ENCODE measurements at regions not wholly inside any gene's neighbourhood (a gene's known extent, or its start where the extent isn't known, plus 50 kb on each side); places are given as distances from the start of the nearest gene placed in this dataset.

DNA sequence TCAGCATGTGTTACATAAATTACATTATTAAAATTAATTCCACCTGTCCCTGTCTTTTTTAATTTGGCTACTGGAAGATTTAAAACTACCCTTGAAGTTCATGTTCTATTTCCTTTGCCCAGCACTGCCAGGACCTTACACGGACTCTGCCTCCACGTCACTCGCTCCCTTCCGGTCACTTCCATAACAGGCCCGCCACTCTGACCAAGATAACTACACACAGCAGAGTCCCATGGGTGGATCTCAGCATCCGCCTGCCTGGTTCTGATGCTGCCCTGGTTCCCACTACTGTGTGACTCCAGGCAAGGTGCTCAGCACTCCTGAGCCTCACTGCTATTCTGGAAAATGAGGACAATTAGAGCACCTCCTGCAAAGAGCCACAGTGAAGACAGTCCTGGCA, 153.3 kb upstream of the ERG start:
- Histone ChIP-seq H2AFZ (ENCODE audit: low read depth, low read length) (no peak overlapping the region), H3K27ac (ENCODE audit: insufficient read depth, low read depth, low read length) (no peak overlapping the region), H3K4me1 (ENCODE audit: control insufficient read depth, extremely low read depth, insufficient read depth, low read length) (no peaks in the 10 kb centered on the region), H3K36me3 (ENCODE audit: control insufficient read depth in 2 of 2, extremely low read depth in 1 of 2, insufficient read depth in 2 of 2, low read length in 2 of 2) (no peaks in the 10 kb centered on the region), H3K9me1 (replicated peaks; ENCODE audit: control insufficient read depth, extremely low read depth, insufficient read depth, low read length) (no peaks in the 10 kb centered on the region), H3K4me2 (ENCODE audit: insufficient read depth, low read length) (no peak overlapping the region), H3K79me2 (ENCODE audit: control insufficient read depth, insufficient read depth, low read length) (no peaks in the 10 kb centered on the region), H3K27me3 (ENCODE audit: control insufficient read depth in 2 of 2, insufficient read depth in 2 of 2, low read length in 2 of 2) (peaks cover 29 to 38% of the 10 kb centered on the region in 2 experiments), H3K9me3 (replicated peaks; ENCODE audit: control insufficient read depth, insufficient read depth, low read length) (no peaks in the 10 kb centered on the region), H4K20me1 (replicated peaks; ENCODE audit: control insufficient read depth, extremely low read depth, insufficient read depth, low read length) (no peaks in the 10 kb centered on the region), H3K4me3 (replicated peaks in 1 of 3; ENCODE audit: insufficient read depth in 1 of 3, low read depth in 1 of 3, low read length in 3 of 3) (no peak overlapping the region), H3K9ac (replicated peaks; ENCODE audit: extremely low read depth, insufficient read depth, low read length) (no peak overlapping the region)
- TF ChIP-seq GATA2 (IDR thresholded peaks at IDR 0.05; ENCODE audit: insufficient read depth, insufficient read length, low read depth, low read length) = no peak
- no peak for TF ChIP-seq POLR2AphosphoS5 (IDR thresholded peaks at IDR 0.05; ENCODE audit: insufficient read depth, low read depth, low read length)
- TF ChIP-seq, protein P1, sequence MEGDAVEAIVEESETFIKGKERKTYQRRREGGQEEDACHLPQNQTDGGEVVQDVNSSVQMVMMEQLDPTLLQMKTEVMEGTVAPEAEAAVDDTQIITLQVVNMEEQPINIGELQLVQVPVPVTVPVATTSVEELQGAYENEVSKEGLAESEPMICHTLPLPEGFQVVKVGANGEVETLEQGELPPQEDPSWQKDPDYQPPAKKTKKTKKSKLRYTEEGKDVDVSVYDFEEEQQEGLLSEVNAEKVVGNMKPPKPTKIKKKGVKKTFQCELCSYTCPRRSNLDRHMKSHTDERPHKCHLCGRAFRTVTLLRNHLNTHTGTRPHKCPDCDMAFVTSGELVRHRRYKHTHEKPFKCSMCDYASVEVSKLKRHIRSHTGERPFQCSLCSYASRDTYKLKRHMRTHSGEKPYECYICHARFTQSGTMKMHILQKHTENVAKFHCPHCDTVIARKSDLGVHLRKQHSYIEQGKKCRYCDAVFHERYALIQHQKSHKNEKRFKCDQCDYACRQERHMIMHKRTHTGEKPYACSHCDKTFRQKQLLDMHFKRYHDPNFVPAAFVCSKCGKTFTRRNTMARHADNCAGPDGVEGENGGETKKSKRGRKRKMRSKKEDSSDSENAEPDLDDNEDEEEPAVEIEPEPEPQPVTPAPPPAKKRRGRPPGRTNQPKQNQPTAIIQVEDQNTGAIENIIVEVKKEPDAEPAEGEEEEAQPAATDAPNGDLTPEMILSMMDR (IDR thresholded peaks at IDR 0.05; ENCODE audit: extremely low read depth in 1 of 2, insufficient read depth in 1 of 2, low read depth in 1 of 2, low read length in 2 of 2) = no peak
- no peak for TF ChIP-seq JUN (IDR thresholded peaks at IDR 0.05; ENCODE audit: borderline replicate concordance, insufficient read depth, insufficient read length, low read depth)
- TF ChIP-seq EZH2 (IDR thresholded peaks at IDR 0.05; ENCODE audit: borderline replicate concordance, low read depth, low read length, severe bottlenecking) = no peak
- TF ChIP-seq POLR2A (IDR thresholded peaks at IDR 0.05; ENCODE audit: low read depth, low read length) = no peak
- TF ChIP-seq MYC (IDR thresholded peaks at IDR 0.05; ENCODE audit: low read depth, low read length) = no peak
- TF ChIP-seq, protein P2, sequence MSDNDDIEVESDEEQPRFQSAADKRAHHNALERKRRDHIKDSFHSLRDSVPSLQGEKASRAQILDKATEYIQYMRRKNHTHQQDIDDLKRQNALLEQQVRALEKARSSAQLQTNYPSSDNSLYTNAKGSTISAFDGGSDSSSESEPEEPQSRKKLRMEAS (IDR thresholded peaks at IDR 0.05; ENCODE audit: insufficient read depth, insufficient read length) = no peak
- no peak for TF ChIP-seq FOS (IDR thresholded peaks at IDR 0.05; ENCODE audit: borderline replicate concordance, insufficient read depth, low read length)
- dilution Hi-C loops (cut with MboI; ENCODE audit: extremely low pct_ligation_motif_present, low sequenced_read_pairs) = no loop called here
- ChIA-PET CTCF (no interaction called here), POLR2A (no interaction called here)
- DNase-seq (ENCODE audit: low read depth, low spot score) (no peak), FAIRE-seq (no peak)
- BruUV-seq (replicated peaks) = no TSS peak
- intact Hi-C loops (cut with micrococcal nuclease) = no loop called here

Data from endothelial cell of umbilical vein (primary cell).